Prostate gland (tissue), 2 donors: ENCODE measurements at regions not wholly inside any gene's neighbourhood (a gene's known extent, or its start where the extent isn't known, plus 50 kb on each side); places are given as distances from the start of the nearest gene placed in this dataset.

Experiments used
- CTCF ChIP-seq, 4 experiments: fragments of 200-600 bp in 2 of 4; fragments of 450-650 bp in 2 of 4; sonication (generic) in 2 of 4; IDR thresholded peaks; 1 replicate in 3 of 4; 2 replicates in 1 of 4; pipeline ENCODE4 v1.5.1; 2016 to 2019; ENCODE audit warnings: antibody characterized with exemption in 4 of 4, mild to moderate bottlenecking in 2 of 4, moderate library complexity in 2 of 4
- POLR2A ChIP-seq: fragments of 450-650 bp; IDR thresholded peaks from one replicate; pipeline ENCODE4 v1.6.1; 2016; ENCODE audit warnings: antibody characterized with exemption, mild to moderate bottlenecking
- POLR2AphosphoS5 ChIP-seq: sonication (generic); formaldehyde crosslinking; IDR thresholded peaks from one replicate; pipeline ENCODE4 v1.6.1; 2017; ENCODE audit warnings: antibody characterized with exemption

GRCh38 chr18:43914018-43914417 lies 636.7 kb upstream of the SYT4 start:
- no peak for TF ChIP-seq POLR2AphosphoS5
- no peak for TF ChIP-seq CTCF (IDR thresholded peaks at IDR 0.05)
- no peak for TF ChIP-seq POLR2A
